ENCODE measurements at regions not wholly inside any gene's neighbourhood (a gene's known extent, or its start where the extent isn't known, plus 50 kb on each side); places are given as distances from the start of the nearest gene placed in this dataset.

DNA sequence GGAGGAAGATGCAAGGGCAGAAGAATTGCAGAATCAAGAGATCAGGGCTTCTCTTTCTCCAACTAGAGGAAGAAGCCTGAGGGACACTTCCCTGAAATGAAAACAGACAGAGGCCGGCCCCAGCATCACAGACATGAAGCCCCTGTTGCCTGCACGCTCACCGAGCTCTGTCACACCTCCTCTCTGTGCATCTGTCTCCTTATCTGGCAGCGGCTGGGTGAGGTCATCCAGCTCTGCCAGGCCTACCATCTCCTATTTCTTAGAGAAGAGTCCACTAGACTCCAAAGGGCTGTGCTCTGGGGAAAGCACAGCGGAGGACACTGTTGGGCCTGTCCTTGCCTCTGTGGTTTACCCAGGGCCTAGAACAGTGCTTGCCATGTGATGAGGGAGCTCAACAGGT lies 71.9 kb upstream of the MLN start:
- Mint-ChIP-seq H3K9me3 (ENCODE audit: low read depth, unreplicated experiment) (no peaks in the 10 kb centered on the region), H3K4me3 (ENCODE audit: low read depth, unreplicated experiment) (no peak overlapping the region), H3K36me3 (ENCODE audit: insufficient read depth, unreplicated experiment) (no peaks in the 10 kb centered on the region), H3K4me1 (ENCODE audit: low read depth, unreplicated experiment) (no peaks in the 10 kb centered on the region), H3K27ac (ENCODE audit: unreplicated experiment) (no peak overlapping the region), H3K27me3 (ENCODE audit: unreplicated experiment) (peaks cover 100% of the 10 kb centered on the region)
- intact Hi-C loops (cut with micrococcal nuclease; ENCODE audit: unreplicated experiment), result no loop called here
- no TSS peak for BruUV-seq (replicated peaks)
- DNase-seq, result no peak
- CTCF ChIA-PET, result no interaction called here
- TF ChIP-seq, protein P1, sequence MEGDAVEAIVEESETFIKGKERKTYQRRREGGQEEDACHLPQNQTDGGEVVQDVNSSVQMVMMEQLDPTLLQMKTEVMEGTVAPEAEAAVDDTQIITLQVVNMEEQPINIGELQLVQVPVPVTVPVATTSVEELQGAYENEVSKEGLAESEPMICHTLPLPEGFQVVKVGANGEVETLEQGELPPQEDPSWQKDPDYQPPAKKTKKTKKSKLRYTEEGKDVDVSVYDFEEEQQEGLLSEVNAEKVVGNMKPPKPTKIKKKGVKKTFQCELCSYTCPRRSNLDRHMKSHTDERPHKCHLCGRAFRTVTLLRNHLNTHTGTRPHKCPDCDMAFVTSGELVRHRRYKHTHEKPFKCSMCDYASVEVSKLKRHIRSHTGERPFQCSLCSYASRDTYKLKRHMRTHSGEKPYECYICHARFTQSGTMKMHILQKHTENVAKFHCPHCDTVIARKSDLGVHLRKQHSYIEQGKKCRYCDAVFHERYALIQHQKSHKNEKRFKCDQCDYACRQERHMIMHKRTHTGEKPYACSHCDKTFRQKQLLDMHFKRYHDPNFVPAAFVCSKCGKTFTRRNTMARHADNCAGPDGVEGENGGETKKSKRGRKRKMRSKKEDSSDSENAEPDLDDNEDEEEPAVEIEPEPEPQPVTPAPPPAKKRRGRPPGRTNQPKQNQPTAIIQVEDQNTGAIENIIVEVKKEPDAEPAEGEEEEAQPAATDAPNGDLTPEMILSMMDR (IDR thresholded peaks at IDR 0.05; ENCODE audit: unreplicated experiment), result no peak

DNA sequence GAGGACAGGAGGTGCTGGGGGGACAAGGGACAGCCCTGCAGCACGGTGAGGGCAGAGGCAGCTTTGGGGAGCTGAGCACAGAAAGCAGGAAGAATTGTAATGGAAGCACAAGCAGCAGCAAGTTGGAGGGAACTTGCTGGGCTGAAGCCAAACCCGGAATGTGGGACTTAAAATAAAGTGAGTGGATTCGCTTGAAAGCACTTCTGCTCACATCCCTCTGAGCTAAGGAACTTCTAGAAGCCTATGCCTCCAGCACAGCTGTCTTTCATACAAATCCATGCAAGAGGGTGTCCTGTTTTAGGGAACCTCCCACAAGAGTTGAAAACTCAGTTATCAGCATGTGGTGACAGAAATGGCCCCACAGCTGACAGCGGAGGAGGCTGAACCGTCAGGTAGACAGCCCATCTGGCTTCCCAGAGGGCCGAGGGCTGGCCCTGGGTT lies 71.4 kb upstream of the MLN start:
- no peak for DNase-seq
- H3K4me1 Mint-ChIP-seq (ENCODE audit: low read depth, unreplicated experiment), result no peaks in the 10 kb centered on the region
- peaks cover 100% of the 10 kb centered on the region for H3K27me3 Mint-ChIP-seq (ENCODE audit: unreplicated experiment)
- no peak overlapping the region for H3K27ac Mint-ChIP-seq (ENCODE audit: unreplicated experiment)
- H3K4me3 Mint-ChIP-seq (ENCODE audit: low read depth, unreplicated experiment), result no peak overlapping the region
- no TSS peak for BruUV-seq (replicated peaks)
- TF ChIP-seq, protein P1 (IDR thresholded peaks at IDR 0.05; ENCODE audit: unreplicated experiment), result no peak
- no peaks in the 10 kb centered on the region for H3K36me3 Mint-ChIP-seq (ENCODE audit: insufficient read depth, unreplicated experiment)
- H3K9me3 Mint-ChIP-seq (ENCODE audit: low read depth, unreplicated experiment), result no peaks in the 10 kb centered on the region
- CTCF ChIA-PET, result no interaction called here
- intact Hi-C loops (cut with micrococcal nuclease; ENCODE audit: unreplicated experiment), result no loop called here

DNA sequence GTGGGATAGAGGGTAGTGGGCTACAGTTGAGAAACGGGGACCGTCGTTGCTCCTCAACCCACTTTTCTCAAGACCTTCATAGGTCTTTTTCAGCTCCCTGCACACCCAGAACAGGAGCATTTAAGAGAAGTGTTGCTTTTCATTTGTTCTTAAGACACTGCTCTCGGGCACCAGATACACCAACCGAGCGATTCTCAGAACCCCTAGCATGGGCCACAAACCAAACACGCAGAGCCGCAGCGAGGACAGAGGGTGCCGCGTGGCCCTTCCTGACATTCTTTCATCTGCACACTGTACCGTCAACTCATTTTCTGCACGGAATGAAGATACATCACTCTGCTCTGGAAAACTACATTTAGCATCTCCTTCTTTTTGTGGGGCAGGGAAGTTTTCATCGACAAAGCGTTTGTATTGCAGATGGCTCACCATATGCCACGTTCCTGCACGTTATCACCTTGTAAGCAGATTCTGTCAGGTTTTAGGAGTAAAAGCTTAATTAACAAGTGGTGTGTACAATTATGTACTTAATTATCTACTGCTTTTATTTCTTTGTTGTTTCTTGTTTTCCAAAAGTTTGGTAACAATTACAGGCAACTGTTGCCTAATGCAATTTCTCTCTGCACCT lies 70.4 kb upstream of the MLN start:
- CTCF ChIA-PET, result interaction anchor here (0.6 kb wide), 1 partner anchor 41 kb away, joined by 3 read pairs; no protein-coding TSS in a partner anchor
- peaks cover 100% of the 10 kb centered on the region for H3K27me3 Mint-ChIP-seq (ENCODE audit: unreplicated experiment)
- H3K4me1 Mint-ChIP-seq (ENCODE audit: low read depth, unreplicated experiment), result no peaks in the 10 kb centered on the region

DNA sequence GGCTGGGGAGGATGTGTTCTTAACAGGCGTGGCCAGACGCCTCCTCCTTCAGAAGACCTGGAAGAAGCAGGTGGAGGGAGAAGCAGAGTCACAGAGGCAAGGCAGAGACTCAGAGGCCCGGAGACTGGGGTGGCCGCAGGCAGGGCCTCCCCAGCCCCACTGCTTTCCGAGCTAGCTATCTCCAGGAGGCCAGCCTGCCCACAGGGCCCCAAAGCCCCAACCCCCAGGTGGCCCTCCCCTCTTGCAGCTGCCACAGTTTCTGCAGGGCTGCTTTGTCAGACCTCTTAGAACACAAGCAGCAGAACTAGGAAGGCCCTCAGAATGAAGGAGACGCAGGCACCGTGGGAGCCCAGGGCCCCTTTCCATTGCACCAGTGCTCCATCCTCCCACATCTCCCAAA lies 69.0 kb upstream of the MLN start:
- TF ChIP-seq, protein P1 (IDR thresholded peaks at IDR 0.05; ENCODE audit: unreplicated experiment), result no peak
- H3K27me3 Mint-ChIP-seq (ENCODE audit: unreplicated experiment), result peaks cover 100% of the 10 kb centered on the region
- no peak overlapping the region for H3K4me3 Mint-ChIP-seq (ENCODE audit: low read depth, unreplicated experiment)
- CTCF ChIA-PET, result no interaction called here
- no peaks in the 10 kb centered on the region for H3K36me3 Mint-ChIP-seq (ENCODE audit: insufficient read depth, unreplicated experiment)
- no peak overlapping the region for H3K27ac Mint-ChIP-seq (ENCODE audit: unreplicated experiment)
- DNase-seq, result no peak
- H3K9me3 Mint-ChIP-seq (ENCODE audit: low read depth, unreplicated experiment), result no peaks in the 10 kb centered on the region
- BruUV-seq (replicated peaks), result no TSS peak
- no peaks in the 10 kb centered on the region for H3K4me1 Mint-ChIP-seq (ENCODE audit: low read depth, unreplicated experiment)
- intact Hi-C loops (cut with micrococcal nuclease; ENCODE audit: unreplicated experiment), result no loop called here

More for the DNA sequence above, 70.4 kb upstream of the MLN start:
- TF ChIP-seq, protein P1 (IDR thresholded peaks at IDR 0.05; ENCODE audit: unreplicated experiment), result no peak
- Mint-ChIP-seq H3K9me3 (ENCODE audit: low read depth, unreplicated experiment) (no peaks in the 10 kb centered on the region), H3K36me3 (ENCODE audit: insufficient read depth, unreplicated experiment) (no peaks in the 10 kb centered on the region), H3K4me3 (ENCODE audit: low read depth, unreplicated experiment) (no peak overlapping the region), H3K27ac (ENCODE audit: unreplicated experiment) (no peak overlapping the region)
- no TSS peak for BruUV-seq (replicated peaks)
- no peak for DNase-seq
- intact Hi-C loops (cut with micrococcal nuclease; ENCODE audit: unreplicated experiment), result no loop called here

Measured in Calu3 (cell line).